ENCODE measurements at regions not wholly inside any gene's neighbourhood (a gene's known extent, or its start where the extent isn't known, plus 50 kb on each side); places are given as distances from the start of the nearest gene placed in this dataset.
A peak's percentile ranks its signal among the peaks of the same experiment; 100 is the strongest.

DNA sequence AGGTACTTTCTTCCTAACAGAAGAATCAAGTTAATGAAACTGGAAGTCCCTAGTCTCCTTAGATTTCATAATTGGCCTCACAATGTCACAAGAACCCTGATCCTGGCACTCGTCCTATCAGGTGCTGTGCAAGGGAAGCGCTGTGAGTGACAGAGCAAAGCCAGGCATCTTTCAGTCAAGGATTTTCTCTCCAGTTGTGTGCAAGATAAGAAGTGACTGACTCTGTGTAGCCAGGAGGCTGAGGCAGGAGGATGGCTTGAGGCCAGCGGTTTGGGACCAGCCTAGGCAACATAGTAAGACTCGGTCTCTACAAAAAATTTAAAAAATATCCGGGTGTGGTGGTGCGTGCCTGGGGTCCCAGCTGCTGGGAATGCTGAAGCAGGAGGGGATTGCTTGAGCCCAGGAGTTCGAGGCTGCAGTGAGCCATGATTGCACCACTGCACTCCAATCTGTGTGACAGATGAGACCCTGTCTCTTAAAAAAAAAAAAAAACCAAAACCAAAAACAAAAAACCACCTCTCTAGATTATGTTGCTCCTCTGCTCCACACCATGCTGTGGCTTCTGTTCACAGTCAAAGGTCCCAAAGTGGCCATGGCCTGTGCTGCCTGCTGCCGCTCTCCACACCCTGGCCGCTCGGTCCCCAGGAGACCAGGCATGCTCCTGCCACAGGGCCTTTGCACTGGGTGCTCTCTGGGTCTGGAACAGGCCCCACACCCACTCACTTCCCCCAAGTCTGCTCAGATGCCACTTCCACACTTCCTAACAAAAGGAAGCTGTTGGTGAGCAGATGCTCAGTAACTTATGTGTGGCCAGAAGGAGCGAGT lies 54.2 kb upstream of the CLDN5 start (continued):
- TF ChIP-seq, protein P1, sequence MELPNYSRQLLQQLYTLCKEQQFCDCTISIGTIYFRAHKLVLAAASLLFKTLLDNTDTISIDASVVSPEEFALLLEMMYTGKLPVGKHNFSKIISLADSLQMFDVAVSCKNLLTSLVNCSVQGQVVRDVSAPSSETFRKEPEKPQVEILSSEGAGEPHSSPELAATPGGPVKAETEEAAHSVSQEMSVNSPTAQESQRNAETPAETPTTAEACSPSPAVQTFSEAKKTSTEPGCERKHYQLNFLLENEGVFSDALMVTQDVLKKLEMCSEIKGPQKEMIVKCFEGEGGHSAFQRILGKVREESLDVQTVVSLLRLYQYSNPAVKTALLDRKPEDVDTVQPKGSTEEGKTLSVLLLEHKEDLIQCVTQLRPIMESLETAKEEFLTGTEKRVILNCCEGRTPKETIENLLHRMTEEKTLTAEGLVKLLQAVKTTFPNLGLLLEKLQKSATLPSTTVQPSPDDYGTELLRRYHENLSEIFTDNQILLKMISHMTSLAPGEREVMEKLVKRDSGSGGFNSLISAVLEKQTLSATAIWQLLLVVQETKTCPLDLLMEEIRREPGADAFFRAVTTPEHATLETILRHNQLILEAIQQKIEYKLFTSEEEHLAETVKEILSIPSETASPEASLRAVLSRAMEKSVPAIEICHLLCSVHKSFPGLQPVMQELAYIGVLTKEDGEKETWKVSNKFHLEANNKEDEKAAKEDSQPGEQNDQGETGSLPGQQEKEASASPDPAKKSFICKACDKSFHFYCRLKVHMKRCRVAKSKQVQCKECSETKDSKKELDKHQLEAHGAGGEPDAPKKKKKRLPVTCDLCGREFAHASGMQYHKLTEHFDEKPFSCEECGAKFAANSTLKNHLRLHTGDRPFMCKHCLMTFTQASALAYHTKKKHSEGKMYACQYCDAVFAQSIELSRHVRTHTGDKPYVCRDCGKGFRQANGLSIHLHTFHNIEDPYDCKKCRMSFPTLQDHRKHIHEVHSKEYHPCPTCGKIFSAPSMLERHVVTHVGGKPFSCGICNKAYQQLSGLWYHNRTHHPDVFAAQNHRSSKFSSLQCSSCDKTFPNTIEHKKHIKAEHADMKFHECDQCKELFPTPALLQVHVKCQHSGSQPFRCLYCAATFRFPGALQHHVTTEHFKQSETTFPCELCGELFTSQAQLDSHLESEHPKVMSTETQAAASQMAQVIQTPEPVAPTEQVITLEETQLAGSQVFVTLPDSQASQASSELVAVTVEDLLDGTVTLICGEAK (IDR thresholded peaks at IDR 0.05): no peak
- TF ChIP-seq, protein P1 (CRISPR knock-in tag; IDR thresholded peaks at IDR 0.05): peak; percentile 5; the same call in 1 of the 2 replicates
- peak; percentile 81; the same call in 1 of the 2 replicates for TF ChIP-seq ZNF584 (CRISPR knock-in tag; IDR thresholded peaks at IDR 0.05; ENCODE audit: low read depth)
- TF ChIP-seq PHF21A (IDR thresholded peaks at IDR 0.05; ENCODE audit: borderline replicate concordance, low read depth): no peak
- peak; percentile 33; the same call in 1 of the 2 replicates for TF ChIP-seq ELF4 (CRISPR knock-in tag; IDR thresholded peaks at IDR 0.05)
- no peak for TF ChIP-seq POLR2AphosphoS2 (IDR thresholded peaks at IDR 0.05; ENCODE audit: low read length)
- TF ChIP-seq ZNF766 (CRISPR knock-in tag; conservative IDR thresholded peaks at IDR 0.05): no peak; the same call in 1 of the 2 replicates
- peak; percentile 93 for TF ChIP-seq ZKSCAN1 (IDR thresholded peaks at IDR 0.05; ENCODE audit: low read depth, low read length)
- TF ChIP-seq MCM5 (IDR thresholded peaks at IDR 0.05; ENCODE audit: low read depth): no peak
- TF ChIP-seq MAFG (tag; conservative IDR thresholded peaks at IDR 0.05): peak; percentile 70
- TF ChIP-seq HNRNPLL (IDR thresholded peaks at IDR 0.05; ENCODE audit: low read depth, low read length, poor library complexity, severe bottlenecking): no peak
- no peak for TF ChIP-seq SRSF7 (optimal IDR thresholded peaks at IDR 0.05; ENCODE audit: low read depth, low read length)
- TF ChIP-seq ZNF311 (CRISPR knock-in tag; IDR thresholded peaks at IDR 0.05): no peak
- TF ChIP-seq FOXM1 (IDR thresholded peaks at IDR 0.05; ENCODE audit: low read depth): no peak
- TF ChIP-seq FOXM1 (CRISPR knock-in tag; IDR thresholded peaks at IDR 0.05; ENCODE audit: low read depth): no peak
- TF ChIP-seq KAT8 (IDR thresholded peaks at IDR 0.05; ENCODE audit: low read depth): no peak
- no peak for TF ChIP-seq HNRNPK (IDR thresholded peaks at IDR 0.05; ENCODE audit: low read depth, low read length, poor library complexity, severe bottlenecking)
- TF ChIP-seq YY1 (IDR thresholded peaks at IDR 0.05; ENCODE audit: borderline replicate concordance in 1 of 3, control insufficient read depth in 1 of 3, extremely low read depth in 1 of 3, insufficient read depth in 3 of 3, insufficient read length in 1 of 3, insufficient replicate concordance in 2 of 3, low read depth in 1 of 3, low read length in 2 of 3): no peak
- no peak for TF ChIP-seq GABPB1 (CRISPR knock-in tag; IDR thresholded peaks at IDR 0.05)
- no peak for TF ChIP-seq ZNF561 (CRISPR knock-in tag; conservative IDR thresholded peaks at IDR 0.05)
